ENCODE measurements at regions not wholly inside any gene's neighbourhood (a gene's known extent, or its start where the extent isn't known, plus 50 kb on each side); places are given as distances from the start of the nearest gene placed in this dataset.

DNA sequence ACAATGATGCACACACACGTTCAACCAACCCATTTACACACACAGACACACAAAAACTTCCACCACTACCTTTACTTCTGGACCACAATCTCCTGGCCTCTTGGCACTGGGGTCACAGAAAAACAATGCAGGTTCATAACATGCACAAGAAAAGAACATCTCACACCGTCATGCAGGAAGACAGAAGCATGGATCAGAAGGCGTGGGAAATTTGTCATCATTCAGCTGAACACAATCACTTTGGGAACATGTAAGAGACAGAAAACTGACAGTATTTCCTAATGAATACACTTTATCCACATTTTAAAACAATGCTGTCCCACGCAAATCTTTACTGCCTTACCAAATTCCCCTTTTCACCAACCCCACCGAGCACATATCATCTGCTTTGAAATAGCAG is 501.9 kb upstream of the KLHL29 start:
- no peaks in the 10 kb centered on the region for H3K9me3 ChIP-seq (ENCODE audit: low read length)
- no peaks in the 10 kb centered on the region for H4K20me1 ChIP-seq (ENCODE audit: insufficient read depth, low read depth, low read length)
- H3K79me2 ChIP-seq (ENCODE audit: low read length): no peaks in the 10 kb centered on the region
- 0 out of 2 replicates have a peak, but pooled peaks cover 2% of the 10 kb centered on the region for H3K27me3 ChIP-seq (ENCODE audit: low read length)
- no peaks in the 10 kb centered on the region for H3K9me2 ChIP-seq (replicated peaks; ENCODE audit: insufficient read depth, low read length)
- H3K4me3 ChIP-seq (ENCODE audit: low read length): no peak overlapping the region
- no peaks in the 10 kb centered on the region for H3K36me3 ChIP-seq (ENCODE audit: insufficient read depth, low read length)
- no peak for DNase-seq
- H3K4me2 ChIP-seq (ENCODE audit: low read depth, low read length, poor library complexity, severe bottlenecking): no peak overlapping the region
- H3K4me1 ChIP-seq (ENCODE audit: low read length): no peaks in the 10 kb centered on the region
- no peak overlapping the region for H2AFZ ChIP-seq (ENCODE audit: low read length)
- H3K27ac ChIP-seq (ENCODE audit: low read length): no peak overlapping the region
- H3K9ac ChIP-seq (ENCODE audit: low read length): no peak overlapping the region

DNA sequence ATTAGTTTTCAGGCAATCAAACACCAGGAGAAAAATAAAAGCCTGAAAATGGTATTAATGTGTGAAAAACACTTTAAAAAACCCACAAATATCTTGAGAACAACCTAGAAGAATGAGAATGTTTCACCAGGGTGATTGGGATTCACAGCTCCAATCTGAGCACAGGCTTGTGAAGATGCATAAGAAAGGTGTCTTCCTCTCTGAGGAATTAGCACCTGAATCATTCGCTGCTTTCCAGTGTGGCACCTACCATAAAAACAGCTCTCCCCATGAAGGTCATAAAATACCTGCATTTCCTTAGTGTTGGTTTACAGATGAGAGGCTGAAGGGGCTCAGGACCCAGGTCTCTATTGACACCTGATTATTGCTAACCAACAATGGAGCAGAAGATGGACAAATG is 499.7 kb upstream of the KLHL29 start:
- H3K36me3 ChIP-seq (ENCODE audit: insufficient read depth, low read length): no peaks in the 10 kb centered on the region
- no peaks in the 10 kb centered on the region for H4K20me1 ChIP-seq (ENCODE audit: insufficient read depth, low read depth, low read length)
- no peaks in the 10 kb centered on the region for H3K9me2 ChIP-seq (replicated peaks; ENCODE audit: insufficient read depth, low read length)
- no peaks in the 10 kb centered on the region for H3K9me3 ChIP-seq (ENCODE audit: low read length)
- H3K27ac ChIP-seq (ENCODE audit: low read length): no peak overlapping the region
- no peak overlapping the region for H3K4me2 ChIP-seq (ENCODE audit: low read depth, low read length, poor library complexity, severe bottlenecking)
- no peak for DNase-seq
- no peak overlapping the region for H3K4me3 ChIP-seq (ENCODE audit: low read length)
- no peaks in the 10 kb centered on the region for H3K4me1 ChIP-seq (ENCODE audit: low read length)
- H3K9ac ChIP-seq (ENCODE audit: low read length): no peak overlapping the region
- H3K27me3 ChIP-seq (ENCODE audit: low read length): no peaks in the 10 kb centered on the region
- no peak overlapping the region for H2AFZ ChIP-seq (ENCODE audit: low read length)
- no peaks in the 10 kb centered on the region for H3K79me2 ChIP-seq (ENCODE audit: low read length)

DNA sequence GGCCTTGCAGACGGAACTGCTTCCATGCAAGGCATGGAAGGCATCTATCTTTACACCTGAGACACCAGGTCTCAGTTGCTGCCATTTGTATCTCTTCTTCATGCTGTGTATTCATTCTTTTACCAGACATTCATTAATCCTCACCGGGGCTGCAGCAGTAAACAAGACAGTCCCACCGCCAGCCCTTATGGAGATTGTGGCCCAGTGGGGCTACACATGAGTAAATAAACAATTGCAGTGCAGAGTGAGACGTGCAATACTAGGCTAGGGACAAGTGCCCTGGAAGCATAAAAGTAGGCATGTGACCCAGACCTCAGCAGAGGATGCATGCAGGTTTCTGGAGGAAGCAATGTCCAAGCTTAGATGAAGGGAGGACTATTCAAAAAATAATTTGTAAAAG is 497.6 kb upstream of the KLHL29 start:
- H4K20me1 ChIP-seq (ENCODE audit: insufficient read depth, low read depth, low read length): no peaks in the 10 kb centered on the region
- no peak overlapping the region for H3K9ac ChIP-seq (ENCODE audit: low read length)
- no peak overlapping the region for H3K27ac ChIP-seq (ENCODE audit: low read length)
- no peak overlapping the region for H3K4me2 ChIP-seq (ENCODE audit: low read depth, low read length, poor library complexity, severe bottlenecking)
- no peaks in the 10 kb centered on the region for H3K9me2 ChIP-seq (replicated peaks; ENCODE audit: insufficient read depth, low read length)
- H3K79me2 ChIP-seq (ENCODE audit: low read length): no peaks in the 10 kb centered on the region
- H3K9me3 ChIP-seq (ENCODE audit: low read length): no peaks in the 10 kb centered on the region
- no peaks in the 10 kb centered on the region for H3K27me3 ChIP-seq (ENCODE audit: low read length)
- no peaks in the 10 kb centered on the region for H3K4me1 ChIP-seq (ENCODE audit: low read length)
- no peak overlapping the region for H3K4me3 ChIP-seq (ENCODE audit: low read length)
- DNase-seq: no peak
- H3K36me3 ChIP-seq (ENCODE audit: insufficient read depth, low read length): no peaks in the 10 kb centered on the region
- no peak overlapping the region for H2AFZ ChIP-seq (ENCODE audit: low read length)

DNA sequence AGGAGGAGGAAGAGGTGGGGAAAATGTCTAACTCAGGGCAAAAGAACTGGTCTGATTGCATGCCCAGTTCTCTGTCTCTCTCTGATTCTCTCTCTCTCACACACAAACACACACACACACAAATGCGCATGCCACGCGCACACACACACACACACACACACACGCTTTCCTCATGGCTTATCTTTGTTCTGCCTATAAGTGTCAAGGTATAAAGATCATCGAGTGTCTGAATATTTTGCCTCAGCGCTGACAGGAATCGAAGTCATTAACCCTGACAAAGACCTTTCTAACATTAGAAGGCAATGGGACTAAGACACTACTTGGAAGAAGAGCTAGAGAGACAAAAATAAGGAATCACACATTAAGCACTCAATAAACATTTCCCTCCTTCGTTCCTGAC is 497.1 kb upstream of the KLHL29 start:
- H3K9me3 ChIP-seq (ENCODE audit: low read length): no peaks in the 10 kb centered on the region
- no peaks in the 10 kb centered on the region for H3K4me1 ChIP-seq (ENCODE audit: low read length)
- no peak overlapping the region for H2AFZ ChIP-seq (ENCODE audit: low read length)
- H3K4me3 ChIP-seq (ENCODE audit: low read length): no peak overlapping the region
- no peak overlapping the region for H3K9ac ChIP-seq (ENCODE audit: low read length)
- DNase-seq: no peak
- H3K79me2 ChIP-seq (ENCODE audit: low read length): no peaks in the 10 kb centered on the region
- no peak overlapping the region for H3K4me2 ChIP-seq (ENCODE audit: low read depth, low read length, poor library complexity, severe bottlenecking)
- H3K36me3 ChIP-seq (ENCODE audit: insufficient read depth, low read length): no peaks in the 10 kb centered on the region
- no peaks in the 10 kb centered on the region for H4K20me1 ChIP-seq (ENCODE audit: insufficient read depth, low read depth, low read length)
- no peak overlapping the region for H3K27ac ChIP-seq (ENCODE audit: low read length)
- no peaks in the 10 kb centered on the region for H3K9me2 ChIP-seq (replicated peaks; ENCODE audit: insufficient read depth, low read length)
- H3K27me3 ChIP-seq (ENCODE audit: low read length): no peaks in the 10 kb centered on the region

DNA sequence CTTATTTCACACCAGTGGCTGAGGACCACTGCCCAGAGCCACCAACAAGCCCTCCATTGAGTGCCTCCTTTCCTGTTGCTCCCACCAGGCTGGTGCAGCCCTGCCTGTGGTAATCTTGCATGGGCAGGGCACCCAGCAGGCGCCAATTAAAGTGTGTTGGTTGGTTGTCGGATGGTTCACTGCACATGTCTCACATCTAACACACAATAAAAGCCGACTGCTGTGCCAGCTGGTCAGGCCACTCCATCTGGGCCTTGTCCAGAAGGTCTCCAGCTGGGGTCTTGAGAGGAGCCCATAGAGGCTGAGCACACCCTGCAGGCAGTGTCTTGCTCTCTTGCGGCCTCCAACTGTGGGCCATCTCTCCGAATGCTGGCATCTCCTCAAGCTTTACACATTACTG is 494.8 kb upstream of the KLHL29 start:
- no peak for DNase-seq

DNA sequence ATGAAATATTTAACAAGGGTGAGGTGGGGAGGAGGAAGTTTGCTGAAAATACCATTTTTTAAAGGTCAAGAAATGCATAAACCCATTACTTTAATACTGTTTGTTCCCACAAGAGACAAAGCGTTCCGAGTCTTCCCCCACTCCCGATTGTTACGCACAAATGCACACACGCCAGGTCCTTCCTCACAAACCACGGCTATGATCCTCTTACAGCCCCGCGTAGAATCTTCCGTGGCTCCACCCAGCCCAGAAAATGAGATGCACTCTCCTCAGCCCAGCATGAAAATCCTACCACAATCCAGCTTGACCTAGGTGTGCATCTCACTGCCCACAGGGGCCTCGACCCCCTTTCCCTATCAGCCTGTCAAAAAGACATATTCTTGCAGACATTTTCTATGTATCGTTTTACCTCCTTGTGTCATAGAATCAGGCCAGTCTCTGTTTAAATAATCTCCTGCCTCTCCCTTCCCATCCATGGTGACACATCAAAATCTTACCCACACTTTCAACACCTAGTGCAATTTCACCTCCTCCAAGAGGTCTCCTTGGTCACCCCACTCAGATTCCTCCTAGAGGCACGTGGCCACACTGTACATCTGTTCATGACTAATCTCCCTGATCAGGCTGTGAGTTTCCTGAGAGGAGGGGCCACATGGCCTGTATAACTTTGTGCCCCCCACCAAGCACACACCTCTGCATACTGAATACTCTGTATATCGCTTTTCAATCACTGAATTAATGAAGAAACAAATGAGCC is 491.0 kb upstream of the KLHL29 start:
- no peaks in the 10 kb centered on the region for H3K79me2 ChIP-seq (ENCODE audit: low read length)
- H3K27ac ChIP-seq (ENCODE audit: low read length): no peak overlapping the region
- no peaks in the 10 kb centered on the region for H3K9me3 ChIP-seq (ENCODE audit: low read length)
- no peaks in the 10 kb centered on the region for H3K27me3 ChIP-seq (ENCODE audit: low read length)
- H2AFZ ChIP-seq (ENCODE audit: low read length): no peak overlapping the region
- H3K4me3 ChIP-seq (ENCODE audit: low read length): no peak overlapping the region
- H3K36me3 ChIP-seq (ENCODE audit: insufficient read depth, low read length): no peaks in the 10 kb centered on the region
- no peaks in the 10 kb centered on the region for H3K4me1 ChIP-seq (ENCODE audit: low read length)
- H4K20me1 ChIP-seq (ENCODE audit: insufficient read depth, low read depth, low read length): no peaks in the 10 kb centered on the region
- no peaks in the 10 kb centered on the region for H3K9me2 ChIP-seq (replicated peaks; ENCODE audit: insufficient read depth, low read length)
- DNase-seq: no peak
- no peak overlapping the region for H3K4me2 ChIP-seq (ENCODE audit: low read depth, low read length, poor library complexity, severe bottlenecking)
- no peak overlapping the region for H3K9ac ChIP-seq (ENCODE audit: low read length)

More for the DNA sequence above, 494.8 kb upstream of the KLHL29 start:
- no peaks in the 10 kb centered on the region for H4K20me1 ChIP-seq (ENCODE audit: insufficient read depth, low read depth, low read length)
- no peaks in the 10 kb centered on the region for H3K4me1 ChIP-seq (ENCODE audit: low read length)
- no peaks in the 10 kb centered on the region for H3K27me3 ChIP-seq (ENCODE audit: low read length)
- H3K4me3 ChIP-seq (ENCODE audit: low read length): no peak overlapping the region
- H3K4me2 ChIP-seq (ENCODE audit: low read depth, low read length, poor library complexity, severe bottlenecking): no peak overlapping the region
- no peak overlapping the region for H3K9ac ChIP-seq (ENCODE audit: low read length)
- H3K79me2 ChIP-seq (ENCODE audit: low read length): no peaks in the 10 kb centered on the region
- no peaks in the 10 kb centered on the region for H3K9me2 ChIP-seq (replicated peaks; ENCODE audit: insufficient read depth, low read length)
- no peaks in the 10 kb centered on the region for H3K9me3 ChIP-seq (ENCODE audit: low read length)
- no peak overlapping the region for H2AFZ ChIP-seq (ENCODE audit: low read length)
- H3K27ac ChIP-seq (ENCODE audit: low read length): no peak overlapping the region
- no peaks in the 10 kb centered on the region for H3K36me3 ChIP-seq (ENCODE audit: insufficient read depth, low read length)

DNA sequence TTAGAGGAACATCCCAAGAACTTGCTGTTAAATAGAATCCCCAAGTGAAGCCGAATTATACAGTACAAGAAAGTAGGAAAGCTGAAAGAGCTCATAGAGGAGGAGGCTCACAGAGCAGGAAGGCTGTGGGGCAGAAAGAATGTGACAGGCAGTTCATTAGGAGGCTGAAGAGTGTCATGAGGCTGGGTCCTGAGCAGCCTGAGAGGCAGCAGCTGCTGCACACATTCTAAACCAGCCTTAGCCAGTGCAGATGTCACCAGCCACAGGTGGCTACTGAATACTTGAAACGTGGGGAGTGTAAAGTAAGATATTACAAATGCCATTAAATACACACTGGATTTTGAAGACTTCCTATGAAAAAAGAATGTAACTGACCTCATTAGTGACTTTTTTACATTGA is 490.2 kb upstream of the KLHL29 start:
- DNase-seq: no peak
- H3K79me2 ChIP-seq (ENCODE audit: low read length): no peaks in the 10 kb centered on the region
- no peaks in the 10 kb centered on the region for H3K9me3 ChIP-seq (ENCODE audit: low read length)
- no peaks in the 10 kb centered on the region for H3K4me1 ChIP-seq (ENCODE audit: low read length)
- no peak overlapping the region for H3K4me2 ChIP-seq (ENCODE audit: low read depth, low read length, poor library complexity, severe bottlenecking)
- no peak overlapping the region for H3K27ac ChIP-seq (ENCODE audit: low read length)
- no peaks in the 10 kb centered on the region for H3K36me3 ChIP-seq (ENCODE audit: insufficient read depth, low read length)
- no peaks in the 10 kb centered on the region for H3K27me3 ChIP-seq (ENCODE audit: low read length)
- no peaks in the 10 kb centered on the region for H4K20me1 ChIP-seq (ENCODE audit: insufficient read depth, low read depth, low read length)
- no peak overlapping the region for H3K4me3 ChIP-seq (ENCODE audit: low read length)
- H3K9ac ChIP-seq (ENCODE audit: low read length): no peak overlapping the region
- H3K9me2 ChIP-seq (replicated peaks; ENCODE audit: insufficient read depth, low read length): no peaks in the 10 kb centered on the region
- H2AFZ ChIP-seq (ENCODE audit: low read length): no peak overlapping the region

DNA sequence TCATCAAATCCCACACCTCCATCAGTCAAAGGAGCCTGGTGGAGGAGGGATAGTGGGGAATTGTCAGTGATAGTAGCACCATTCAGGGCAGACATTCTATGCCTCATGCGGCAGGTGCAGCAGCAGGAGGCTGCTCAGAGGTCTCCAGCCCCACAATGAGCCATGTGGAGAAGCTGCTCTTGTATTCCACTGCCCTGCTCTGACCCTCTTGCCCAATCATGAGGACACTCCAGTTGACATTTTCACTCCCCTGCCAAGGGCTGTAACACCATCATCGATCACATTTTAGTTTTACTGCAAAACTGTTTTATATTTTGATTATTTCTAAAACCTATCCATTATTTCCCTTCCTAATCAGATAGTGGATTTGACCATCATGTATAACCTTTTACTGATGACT is 487.6 kb upstream of the KLHL29 start:
- H3K4me2 ChIP-seq (ENCODE audit: low read depth, low read length, poor library complexity, severe bottlenecking): no peak overlapping the region
- no peaks in the 10 kb centered on the region for H3K9me3 ChIP-seq (ENCODE audit: low read length)
- no peak overlapping the region for H3K27ac ChIP-seq (ENCODE audit: low read length)
- H2AFZ ChIP-seq (ENCODE audit: low read length): no peak overlapping the region
- H3K79me2 ChIP-seq (ENCODE audit: low read length): no peaks in the 10 kb centered on the region
- H3K9me2 ChIP-seq (replicated peaks; ENCODE audit: insufficient read depth, low read length): no peaks in the 10 kb centered on the region
- no peaks in the 10 kb centered on the region for H3K27me3 ChIP-seq (ENCODE audit: low read length)
- no peaks in the 10 kb centered on the region for H4K20me1 ChIP-seq (ENCODE audit: insufficient read depth, low read depth, low read length)
- H3K36me3 ChIP-seq (ENCODE audit: insufficient read depth, low read length): no peaks in the 10 kb centered on the region
- no peak overlapping the region for H3K4me3 ChIP-seq (ENCODE audit: low read length)
- no peak overlapping the region for H3K9ac ChIP-seq (ENCODE audit: low read length)
- no peak for DNase-seq
- H3K4me1 ChIP-seq (ENCODE audit: low read length): no peaks in the 10 kb centered on the region

Measured in Karpas-422 (cell line).